Activated naive CD8-positive, alpha-beta T cell treated with anti-CD3 and anti-CD28 coated beads, Interleukin-2, amount 50 U/mL, for 24 hours (primary cell): ENCODE measurements at regions not wholly inside any gene's neighbourhood (a gene's known extent, or its start where the extent isn't known, plus 50 kb on each side); places are given as distances from the start of the nearest gene placed in this dataset.
"Not testable (repeated sequence)": the region's sequence is repeated elsewhere in the genome, so short reads cannot be mapped to it uniquely, and the experiment has no call there.

Source experiments
- ATAC-seq: fragments of 150-1000 bp; cut with Tn5 transposase; one replicate; pipeline ENCODE4 v1.10.0; 2021
- DNase-seq: peaks from one replicate; pipeline ENCODE4 v3.0.0; 2021
- H3K27ac Mint-ChIP-seq: one replicate; pipeline ENCODE4 v1.8.0; 2021; ENCODE audit warnings: mild to moderate bottlenecking, mixed read lengths
- H3K27me3 Mint-ChIP-seq: one replicate; pipeline ENCODE4 v1.8.0; 2021; ENCODE audit warnings: mixed read lengths
- H3K36me3 Mint-ChIP-seq: one replicate; pipeline ENCODE4 v1.8.0; 2021; ENCODE audit warnings: low read depth, mixed read lengths
- H3K4me1 Mint-ChIP-seq: one replicate; pipeline ENCODE4 v1.8.0; 2021; ENCODE audit warnings: mixed read lengths
- H3K4me3 Mint-ChIP-seq: one replicate; pipeline ENCODE4 v1.8.0; 2021; ENCODE audit warnings: mild to moderate bottlenecking, moderate library complexity, mixed read lengths
- H3K9me3 Mint-ChIP-seq: one replicate; pipeline ENCODE4 v1.8.0; 2021; ENCODE audit warnings: mixed read lengths

DNA sequence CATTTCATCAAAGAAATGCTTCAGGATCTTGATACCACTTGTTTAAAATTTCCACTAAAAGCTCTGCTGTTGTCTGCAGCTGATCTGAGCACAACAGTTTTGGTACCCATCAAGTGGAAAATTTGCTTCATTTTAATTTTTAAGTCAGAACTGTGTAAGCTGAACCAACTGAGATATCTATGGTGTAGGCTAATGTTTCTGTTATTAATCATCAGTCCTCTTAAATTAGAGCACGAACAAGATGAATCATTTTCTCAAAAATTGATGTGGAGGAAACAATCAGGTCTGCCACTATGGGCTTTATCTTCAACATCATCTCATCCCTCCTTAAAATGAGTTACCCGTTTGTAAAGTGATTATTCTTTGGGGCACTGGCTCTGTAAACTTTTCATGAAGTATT is 221.5 kb upstream of the NBEA start:
- no peak overlapping the region for H3K27ac Mint-ChIP-seq
- ATAC-seq (no peak), DNase-seq (no peak)
- H3K36me3 Mint-ChIP-seq, result no peaks in the 10 kb centered on the region
- H3K27me3 Mint-ChIP-seq, result no peaks in the 10 kb centered on the region
- peaks cover 3% of the 10 kb centered on the region for H3K9me3 Mint-ChIP-seq
- H3K4me1 Mint-ChIP-seq, result no peaks in the 10 kb centered on the region
- no peak overlapping the region for H3K4me3 Mint-ChIP-seq

- H3K4me1 Mint-ChIP-seq, result no peaks in the 10 kb centered on the region
- H3K9me3 Mint-ChIP-seq, result peaks cover 3% of the 10 kb centered on the region
- H3K36me3 Mint-ChIP-seq, result no peaks in the 10 kb centered on the region
- ATAC-seq (no peak), DNase-seq (no peak)
- no peak overlapping the region for H3K4me3 Mint-ChIP-seq
- no peak overlapping the region for H3K27ac Mint-ChIP-seq
- no peaks in the 10 kb centered on the region for H3K27me3 Mint-ChIP-seq
Observed at GRCh38 chr13:34721631-34722595, 220.2 kb upstream of the NBEA start.

DNA sequence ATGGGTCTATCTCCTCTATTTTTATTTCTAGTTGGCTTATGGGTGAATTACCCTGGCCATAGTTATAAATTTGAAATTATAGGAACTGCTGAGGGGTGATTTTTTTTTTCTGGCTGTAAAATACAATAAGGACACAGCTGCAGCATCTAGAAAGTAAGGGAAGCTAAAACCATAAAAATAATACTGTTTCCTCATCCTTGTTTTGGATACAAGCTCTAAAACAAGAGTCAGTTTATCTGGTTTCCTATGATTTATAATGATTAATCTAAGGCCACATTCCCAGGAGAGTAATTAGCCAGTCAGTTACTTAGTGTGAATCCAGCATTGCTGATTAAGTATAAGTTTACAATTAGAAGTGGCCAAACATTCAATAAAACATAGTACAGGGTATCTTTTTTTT is 219.1 kb upstream of the NBEA start:
- Mint-ChIP-seq H3K9me3 (peaks cover 3% of the 10 kb centered on the region), H3K36me3 (no peaks in the 10 kb centered on the region), H3K4me3 (no peak overlapping the region), H3K27me3 (peaks cover under 1% of the 10 kb centered on the region), H3K27ac (no peak overlapping the region), H3K4me1 (no peaks in the 10 kb centered on the region)
- ATAC-seq (no peak), DNase-seq (no peak)

DNA sequence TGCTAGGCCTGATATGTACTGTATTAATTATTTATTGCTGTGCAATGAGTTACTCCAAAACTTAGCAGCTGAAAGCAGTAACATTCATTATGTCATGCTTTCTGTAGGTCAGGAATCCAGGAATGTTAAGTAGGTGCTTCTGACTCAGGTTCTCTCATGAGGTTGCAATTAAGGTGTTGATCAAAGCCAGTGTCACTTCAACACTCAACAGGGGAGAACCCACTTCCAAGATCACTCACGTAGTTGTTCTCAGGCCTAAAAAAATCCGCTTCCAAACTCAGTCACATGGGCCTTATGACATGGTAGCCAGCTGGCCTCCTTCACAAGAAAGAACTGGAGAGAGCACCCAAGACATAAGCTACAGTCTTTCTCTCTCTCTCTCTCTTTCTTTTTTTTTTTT is 211.1 kb upstream of the NBEA start:
- H3K4me3 Mint-ChIP-seq, result no peak overlapping the region
- DNase-seq (no peak), ATAC-seq (no peak)
- no peaks in the 10 kb centered on the region for H3K36me3 Mint-ChIP-seq
- peaks cover 2% of the 10 kb centered on the region for H3K27me3 Mint-ChIP-seq
- H3K9me3 Mint-ChIP-seq, result peaks cover 10% of the 10 kb centered on the region
- no peaks in the 10 kb centered on the region for H3K4me1 Mint-ChIP-seq
- no peak overlapping the region for H3K27ac Mint-ChIP-seq

- peaks cover 2% of the 10 kb centered on the region for H3K27me3 Mint-ChIP-seq
- H3K4me3 Mint-ChIP-seq, result no peak overlapping the region
- H3K9me3 Mint-ChIP-seq, result peaks cover 10% of the 10 kb centered on the region
- no peaks in the 10 kb centered on the region for H3K36me3 Mint-ChIP-seq
- no peak for ATAC-seq
- no peak for DNase-seq
- H3K27ac Mint-ChIP-seq, result no peak overlapping the region
- no peaks in the 10 kb centered on the region for H3K4me1 Mint-ChIP-seq
Observed at GRCh38 chr13:34731486-34731885, 210.6 kb upstream of the NBEA start.

- Mint-ChIP-seq H3K9me3 (peaks cover 10% of the 10 kb centered on the region), H3K27ac (no peak overlapping the region), H3K4me1 (no peaks in the 10 kb centered on the region), H3K27me3 (no peaks in the 10 kb centered on the region), H3K4me3 (no peak overlapping the region), H3K36me3 (no peaks in the 10 kb centered on the region)
- no peak for DNase-seq
- ATAC-seq, result no peak
Observed at GRCh38 chr13:34733721-34734120, 208.3 kb upstream of the NBEA start.

GRCh38 chr13:34734932-34735331 is 207.1 kb upstream of the NBEA start:
- peaks cover 4% of the 10 kb centered on the region for H3K9me3 Mint-ChIP-seq
- ATAC-seq, result no peak
- H3K27ac Mint-ChIP-seq, result no peak overlapping the region
- no peak for DNase-seq
- no peak overlapping the region for H3K4me3 Mint-ChIP-seq
- no peaks in the 10 kb centered on the region for H3K36me3 Mint-ChIP-seq
- no peaks in the 10 kb centered on the region for H3K4me1 Mint-ChIP-seq
- H3K27me3 Mint-ChIP-seq, result no peaks in the 10 kb centered on the region

DNA sequence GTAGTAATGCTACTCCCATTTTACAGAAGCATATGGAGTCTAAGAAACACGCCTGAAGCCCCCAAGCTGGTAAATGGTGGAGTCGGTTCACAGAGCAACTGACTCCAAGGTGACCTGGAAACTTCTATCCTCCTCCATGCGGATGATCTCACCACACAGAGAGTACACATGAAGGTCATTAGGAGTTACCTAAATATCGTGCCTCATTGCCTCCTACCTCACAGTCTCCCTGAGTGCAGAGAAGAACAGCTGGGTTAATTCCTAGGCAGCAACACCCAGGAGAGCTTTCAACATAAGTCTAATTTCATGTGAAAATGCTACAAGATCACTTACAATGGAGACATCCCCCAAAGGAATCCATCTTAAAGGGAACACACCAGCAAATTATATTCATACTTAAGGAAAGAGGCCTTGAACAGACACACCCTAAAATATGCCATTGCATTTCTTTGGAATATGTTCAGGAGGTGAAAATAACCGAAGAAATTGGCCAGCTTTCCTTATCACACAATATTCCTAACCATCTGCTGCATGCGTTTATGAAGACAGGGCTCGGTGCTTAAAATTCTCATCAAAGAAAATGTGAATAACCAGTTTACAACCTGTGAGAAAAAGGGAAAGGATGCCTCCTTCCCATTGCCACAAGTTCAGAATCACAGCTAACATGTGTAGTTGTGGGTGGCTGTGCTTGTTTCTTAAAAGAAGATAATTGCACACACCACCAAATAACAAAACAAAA is 203.6 kb upstream of the NBEA start:
- Mint-ChIP-seq H3K9me3 (peaks cover 16% of the 10 kb centered on the region), H3K36me3 (no peaks in the 10 kb centered on the region), H3K4me1 (no peaks in the 10 kb centered on the region), H3K4me3 (no peak overlapping the region), H3K27me3 (no peaks in the 10 kb centered on the region), H3K27ac (no peak overlapping the region)
- no peak for DNase-seq
- no peak for ATAC-seq

- not testable (repeated sequence) for H3K27me3 Mint-ChIP-seq, DNase-seq, H3K27ac Mint-ChIP-seq, H3K4me3 Mint-ChIP-seq, H3K4me1 Mint-ChIP-seq, ATAC-seq, H3K36me3 Mint-ChIP-seq
- H3K9me3 Mint-ChIP-seq, result peaks cover 11% of the 10 kb centered on the region
Observed at GRCh38 chr13:34747056-34747455, 195.0 kb upstream of the NBEA start.

GRCh38 chr13:34747507-34747906 is 194.6 kb upstream of the NBEA start:
- DNase-seq (no peak), ATAC-seq (no peak)
- Mint-ChIP-seq H3K9me3 (peaks cover 7% of the 10 kb centered on the region), H3K36me3 (no peaks in the 10 kb centered on the region), H3K4me1 (no peaks in the 10 kb centered on the region), H3K27me3 (peaks cover 7% of the 10 kb centered on the region), H3K4me3 (no peak overlapping the region), H3K27ac (no peak overlapping the region)

DNA sequence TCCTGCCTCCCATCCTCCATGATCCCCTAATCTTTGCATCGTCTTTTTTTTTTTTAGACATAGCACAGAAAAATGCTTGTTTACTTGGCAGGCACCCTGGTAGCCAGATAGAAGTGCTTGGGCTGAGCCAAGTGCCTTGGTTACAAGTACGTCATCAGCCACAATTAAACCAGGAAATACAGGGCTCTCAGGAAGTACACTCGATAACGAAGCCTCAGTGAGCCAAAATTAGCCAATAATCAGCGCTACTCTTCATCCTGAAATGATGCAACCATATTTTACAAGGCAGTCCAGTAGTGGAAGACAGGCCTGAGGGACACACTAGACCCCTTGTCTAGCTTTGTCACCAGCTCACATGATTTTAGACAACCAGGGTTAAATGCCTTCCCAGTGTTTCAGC is 194.0 kb upstream of the NBEA start:
- H3K4me1 Mint-ChIP-seq, result no peaks in the 10 kb centered on the region
- ATAC-seq (no peak), DNase-seq (no peak)
- H3K4me3 Mint-ChIP-seq, result no peak overlapping the region
- H3K27me3 Mint-ChIP-seq, result peaks cover 7% of the 10 kb centered on the region
- no peaks in the 10 kb centered on the region for H3K36me3 Mint-ChIP-seq
- H3K9me3 Mint-ChIP-seq, result peaks cover 1% of the 10 kb centered on the region
- H3K27ac Mint-ChIP-seq, result no peak overlapping the region

DNA sequence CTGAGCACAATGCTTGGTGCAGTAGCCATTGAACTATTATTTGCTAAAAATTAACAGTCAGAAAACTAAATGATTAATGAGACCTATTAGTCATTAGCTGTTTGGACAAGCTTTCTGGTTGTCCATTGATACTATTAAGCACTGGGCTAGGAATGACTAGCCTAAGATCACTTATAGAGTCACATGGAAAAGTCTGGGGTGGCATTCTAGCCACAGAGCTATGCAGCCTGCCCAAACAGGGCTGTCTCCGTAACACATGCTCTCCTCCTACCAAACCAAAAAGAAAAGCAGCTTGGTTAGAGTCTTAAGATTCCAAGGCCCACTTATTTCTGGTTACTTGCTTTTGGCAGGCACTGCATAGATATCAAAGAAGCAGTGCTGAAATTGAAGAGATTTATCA is 193.5 kb upstream of the NBEA start:
- Mint-ChIP-seq H3K36me3 (no peaks in the 10 kb centered on the region), H3K4me3 (no peak overlapping the region), H3K27ac (no peak overlapping the region), H3K27me3 (peaks cover 7% of the 10 kb centered on the region), H3K4me1 (no peaks in the 10 kb centered on the region), H3K9me3 (no peaks in the 10 kb centered on the region)
- DNase-seq, result no peak
- ATAC-seq, result no peak

DNA sequence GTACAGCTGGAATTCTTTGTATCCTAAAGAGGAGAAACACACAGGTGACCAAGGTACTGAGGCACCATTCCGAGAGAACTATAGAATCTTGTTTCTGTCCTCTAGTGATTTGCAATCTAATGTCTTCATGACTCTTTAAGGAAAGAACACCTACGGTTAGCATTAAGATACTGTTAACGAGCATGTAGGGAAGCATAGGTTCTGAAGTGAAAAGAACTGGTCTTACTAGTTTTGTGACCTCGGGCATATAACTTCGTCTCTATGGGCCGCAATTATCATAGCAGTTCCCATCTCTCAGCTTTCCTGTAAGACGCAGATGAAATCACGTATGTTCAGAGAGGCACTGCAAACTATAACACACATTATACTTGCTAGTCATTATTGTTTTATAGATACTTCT is 193.0 kb upstream of the NBEA start:
- no peak overlapping the region for H3K4me3 Mint-ChIP-seq
- no peaks in the 10 kb centered on the region for H3K4me1 Mint-ChIP-seq
- H3K36me3 Mint-ChIP-seq, result no peaks in the 10 kb centered on the region
- H3K27ac Mint-ChIP-seq, result no peak overlapping the region
- H3K9me3 Mint-ChIP-seq, result no peaks in the 10 kb centered on the region
- peaks cover 7% of the 10 kb centered on the region for H3K27me3 Mint-ChIP-seq
- DNase-seq, result no peak
- ATAC-seq, result no peak

DNA sequence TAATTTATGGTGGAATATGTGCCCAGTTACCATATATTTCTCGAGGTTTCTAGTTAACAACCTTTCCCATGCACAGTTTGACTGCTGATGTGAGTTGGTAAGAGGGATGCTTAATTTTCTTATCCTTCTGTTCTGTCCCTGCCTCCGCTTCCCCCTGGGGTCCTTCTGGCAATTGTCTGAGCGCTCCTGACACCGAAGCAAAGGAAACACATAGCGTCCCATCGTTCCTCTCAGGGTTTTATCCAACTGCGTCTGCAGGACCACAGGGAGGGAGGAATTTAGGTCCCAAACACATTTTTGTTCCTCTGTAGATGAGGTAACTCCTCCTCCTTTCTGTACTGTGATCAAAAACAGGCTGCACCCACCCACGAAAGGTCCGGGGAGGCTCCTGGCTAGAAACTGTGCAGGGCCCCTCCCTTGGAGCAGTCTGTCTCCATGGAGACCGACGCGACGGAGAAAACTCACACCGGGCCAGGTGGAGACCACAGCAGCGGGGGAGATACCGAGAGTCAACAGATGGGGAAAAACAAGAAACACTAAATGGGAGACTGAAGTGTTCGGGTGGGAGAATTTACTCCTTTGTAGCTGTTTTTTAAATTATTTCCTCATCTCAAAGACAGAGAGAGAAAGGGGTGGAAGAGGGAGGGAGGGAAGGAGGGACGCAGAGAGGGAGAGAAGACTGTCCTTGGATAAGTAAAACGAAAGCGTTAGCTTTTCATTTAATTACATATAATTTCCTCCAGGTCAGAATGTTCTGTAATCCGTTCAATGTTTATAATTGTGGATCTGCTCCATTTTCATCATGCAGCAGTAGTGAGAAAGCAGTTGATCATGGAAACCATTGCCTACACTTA is 191.8 kb upstream of the NBEA start:
- Mint-ChIP-seq H3K4me1 (no peaks in the 10 kb centered on the region), H3K27ac (no peak overlapping the region), H3K27me3 (peaks cover 7% of the 10 kb centered on the region), H3K9me3 (no peaks in the 10 kb centered on the region), H3K36me3 (no peaks in the 10 kb centered on the region), H3K4me3 (no peak overlapping the region)
- ATAC-seq (no peak), DNase-seq (no peak)
